ENCODE measurements at regions not wholly inside any gene's neighbourhood (a gene's known extent, or its start where the extent isn't known, plus 50 kb on each side); places are given as distances from the start of the nearest gene placed in this dataset.

GRCh38 chr3:157606011-157606851, 103.0 kb upstream of the VEPH1 start (continued):
- no peak for TF ChIP-seq NANOG (IDR thresholded peaks at IDR 0.05; ENCODE audit: insufficient read depth, low read depth, low read length, poor library complexity, severe bottlenecking)
- TF ChIP-seq BACH1 (IDR thresholded peaks at IDR 0.05; ENCODE audit: low read length): 0 out of 2 replicates have a peak, but pooled peaks have one; percentile 22
- no peak for TF ChIP-seq JUN (IDR thresholded peaks at IDR 0.05; ENCODE audit: low read depth, low read length)
- peak; percentile 75 to 86 (median 84) for TF ChIP-seq CTCF (IDR thresholded peaks at IDR 0.05; ENCODE audit: control extremely low read depth in 1 of 3, insufficient read depth in 1 of 3, low read depth in 1 of 3, low read length in 3 of 3)
